Liver (tissue), 8 donors: ENCODE measurements at regions not wholly inside any gene's neighbourhood (a gene's known extent, or its start where the extent isn't known, plus 50 kb on each side); places are given as distances from the start of the nearest gene placed in this dataset.

Source experiments
- DNase-seq: peaks from one replicate; pipeline ENCODE4 v3.0.0-alpha.2; 2017; ENCODE audit warnings: low spot score
- H3K27ac ChIP-seq, 2 donors: one replicate each; pipeline ENCODE4 v1.7.0; 2013; ENCODE audit warnings: inconsistent platforms in 2 of 2, low read length in 2 of 2, control low read depth in 1 of 2, low read depth in 1 of 2, mild to moderate bottlenecking in 1 of 2
- H3K27me3 ChIP-seq, 4 donors: one replicate each; pipeline versions ENCODE4 v1.6.1 to v1.7.0; 2013; ENCODE audit warnings: low read length in 3 of 4, inconsistent platforms in 1 of 4, mild to moderate bottlenecking in 1 of 4, moderate library complexity in 1 of 4; ENCODE audit not compliant: control insufficient read depth in 4 of 4, insufficient read depth in 4 of 4
- H3K36me3 ChIP-seq, 4 donors: one replicate each; pipeline versions ENCODE4 v1.6.1 to v1.7.0; 2013; ENCODE audit warnings: low read length in 3 of 4, mild to moderate bottlenecking in 3 of 4, low read depth in 1 of 4, moderate library complexity in 1 of 4; ENCODE audit not compliant: control insufficient read depth in 4 of 4, insufficient read depth in 3 of 4
- H3K4me1 ChIP-seq, 4 donors: one replicate each; pipeline versions ENCODE4 v1.6.1 to v1.7.0; 2013; ENCODE audit warnings: low read length in 3 of 4, mild to moderate bottlenecking in 3 of 4, moderate library complexity in 1 of 4; ENCODE audit not compliant: control insufficient read depth in 4 of 4, insufficient read depth in 4 of 4
- H3K4me3 ChIP-seq, 3 donors: one replicate each; pipeline versions ENCODE4 v1.6.1 to v1.7.0; 2013; ENCODE audit warnings: low read length in 3 of 3, control low read depth in 1 of 3, low read depth in 1 of 3, mild to moderate bottlenecking in 1 of 3
- H3K9ac ChIP-seq, 2 donors: one replicate each; pipeline ENCODE4 v1.7.0; 2013; ENCODE audit warnings: low read length in 2 of 2, mild to moderate bottlenecking in 2 of 2, moderate library complexity in 2 of 2, control low read depth in 1 of 2, low read depth in 1 of 2
- H3K9me3 ChIP-seq, 4 donors: one replicate each; pipeline versions ENCODE4 v1.6.1 to v1.7.0; 2013; ENCODE audit warnings: low read length in 3 of 4; ENCODE audit not compliant: control insufficient read depth in 4 of 4
- EGR1 ChIP-seq, 2 donors: IDR thresholded peaks; 2 replicates each; pipeline ENCODE4 v1.6.1; 2016 to 2018; ENCODE audit warnings: antibody characterized with exemption in 2 of 2, low read depth in 2 of 2
- FOXA1 ChIP-seq: IDR thresholded peaks from 2 replicates; pipeline ENCODE4 v1.6.1; 2016; ENCODE audit warnings: antibody characterized with exemption
- FOXA2 ChIP-seq: IDR thresholded peaks from 2 replicates; pipeline ENCODE4 v1.6.1; 2016; ENCODE audit warnings: antibody characterized with exemption
- GABPA ChIP-seq, 2 donors: IDR thresholded peaks in 1 of 2; conservative IDR thresholded peaks in 1 of 2; 2 replicates each; pipeline ENCODE4 v1.6.1; 2016; ENCODE audit warnings: antibody characterized with exemption in 2 of 2, mild to moderate bottlenecking in 1 of 2, moderate library complexity in 1 of 2
- HNF4A ChIP-seq, 2 donors: conservative IDR thresholded peaks; 2 replicates each; pipeline ENCODE4 v1.6.1; 2016; ENCODE audit warnings: antibody characterized with exemption in 2 of 2, mild to moderate bottlenecking in 2 of 2
- HNF4G ChIP-seq: IDR thresholded peaks from 2 replicates; pipeline ENCODE4 v1.6.1; 2016; ENCODE audit warnings: antibody characterized with exemption
- JUND ChIP-seq, 2 donors: IDR thresholded peaks; 2 replicates each; pipeline ENCODE4 v1.6.1; 2016; ENCODE audit warnings: antibody characterized with exemption in 2 of 2
- NR2F2 ChIP-seq: IDR thresholded peaks from 2 replicates; pipeline ENCODE4 v1.6.1; 2016; ENCODE audit warnings: antibody characterized with exemption
- RAD21 ChIP-seq, 2 donors: IDR thresholded peaks; 2 replicates each; pipeline ENCODE4 v1.6.1; 2016; ENCODE audit warnings: antibody characterized with exemption in 2 of 2, mild to moderate bottlenecking in 2 of 2
- RXRA ChIP-seq, 2 donors: IDR thresholded peaks; 2 replicates each; pipeline ENCODE4 v1.6.1; 2017 to 2018; ENCODE audit warnings: antibody characterized with exemption in 2 of 2, mild to moderate bottlenecking in 1 of 2
- SP1 ChIP-seq: IDR thresholded peaks from 2 replicates; pipeline ENCODE4 v1.6.1; 2018; ENCODE audit warnings: antibody characterized with exemption, mild to moderate bottlenecking
- TAF1 ChIP-seq: conservative IDR thresholded peaks from 2 replicates; pipeline ENCODE4 v1.6.1; 2016; ENCODE audit warnings: antibody characterized with exemption, mild to moderate bottlenecking
- YY1 ChIP-seq: IDR thresholded peaks from 2 replicates; pipeline ENCODE4 v1.6.1; 2016; ENCODE audit warnings: antibody characterized with exemption, mild to moderate bottlenecking
- WGBS: extraction: QIAGEN DNeasy Blood & Tissue Kit; methylation state at CpG from one replicate; pipeline ENCODE4 v1.1.7; 2013; 5-methylcytosine and 5-hydroxymethylcytosine counted together
- TF ChIP-seq, protein P1 (sequence below): IDR thresholded peaks from 2 replicates; pipeline ENCODE4 v1.6.1; 2016; ENCODE audit warnings: antibody characterized with exemption
- TF ChIP-seq, protein P2 (sequence below): IDR thresholded peaks from 2 replicates; pipeline ENCODE4 v1.6.1; 2016; ENCODE audit warnings: antibody characterized with exemption
- TF ChIP-seq, protein P3 (sequence below): IDR thresholded peaks from 2 replicates; pipeline ENCODE4 v1.6.1; 2016; ENCODE audit warnings: antibody characterized with exemption, mild to moderate bottlenecking
- TF ChIP-seq, protein P4 (sequence below): fragments of 150-350 bp; IDR thresholded peaks from 2 replicates; pipeline ENCODE4 v1.5.1; 2017; ENCODE audit warnings: improper control_type of control experiment, low read depth, low read length; ENCODE audit not compliant: missing input control
- TF ChIP-seq, protein P5 (sequence below): IDR thresholded peaks from 2 replicates; pipeline ENCODE4 v1.6.1; 2016; ENCODE audit warnings: antibody characterized with exemption
- donor health status: healthy.
- donor health status: healthy.
- donor health status: healthy.
- donor health status: healthy.
- donor health status: healthy.

DNA sequence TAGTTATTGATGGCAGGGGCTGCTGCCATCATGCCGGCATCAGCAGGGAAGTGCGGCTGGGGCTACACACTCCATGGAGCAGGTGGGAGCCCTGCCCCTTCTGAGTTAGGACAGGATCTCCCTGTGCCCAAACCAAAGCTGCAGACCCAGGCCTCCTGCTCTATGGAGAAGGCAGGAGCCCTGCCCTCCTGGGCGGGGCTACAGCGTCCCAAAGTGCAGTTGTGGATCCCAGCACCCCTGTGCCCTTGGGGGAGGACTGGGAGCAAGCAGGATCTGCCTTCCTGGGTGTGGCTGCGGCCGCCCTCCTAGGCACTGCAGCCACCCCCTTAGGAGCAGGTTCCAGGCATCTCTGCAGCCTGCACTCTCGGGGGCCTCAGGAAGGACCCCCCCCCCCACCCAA is 1392.4 kb upstream of the SLC39A10 start:
- no peak overlapping the region for H3K27ac ChIP-seq
- no peaks in the 10 kb centered on the region for H3K27me3 ChIP-seq
- H3K9me3 ChIP-seq = no peaks in the 10 kb centered on the region
- 84% methylated on average over 7 of the region's 7 CpGs for WGBS
- H3K36me3 ChIP-seq = no peaks in the 10 kb centered on the region
- no peak overlapping the region for H3K4me3 ChIP-seq
- TF ChIP-seq, protein P1, sequence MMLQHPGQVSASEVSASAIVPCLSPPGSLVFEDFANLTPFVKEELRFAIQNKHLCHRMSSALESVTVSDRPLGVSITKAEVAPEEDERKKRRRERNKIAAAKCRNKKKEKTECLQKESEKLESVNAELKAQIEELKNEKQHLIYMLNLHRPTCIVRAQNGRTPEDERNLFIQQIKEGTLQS = no peak
- no peak for TF ChIP-seq FOXA2
- TF ChIP-seq RXRA (IDR thresholded peaks at IDR 0.05) = no peak
- TF ChIP-seq RAD21 (IDR thresholded peaks at IDR 0.05) = no peak
- TF ChIP-seq FOXA1 = no peak
- no peak for TF ChIP-seq EGR1 (IDR thresholded peaks at IDR 0.05; ENCODE audit: low read depth in 2 of 2)
- TF ChIP-seq, protein P2, sequence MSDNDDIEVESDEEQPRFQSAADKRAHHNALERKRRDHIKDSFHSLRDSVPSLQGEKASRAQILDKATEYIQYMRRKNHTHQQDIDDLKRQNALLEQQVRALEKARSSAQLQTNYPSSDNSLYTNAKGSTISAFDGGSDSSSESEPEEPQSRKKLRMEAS = no peak
- no peak for TF ChIP-seq JUND (IDR thresholded peaks at IDR 0.05)
- no peak for TF ChIP-seq YY1
- TF ChIP-seq TAF1 = no peak
- no peak for TF ChIP-seq GABPA (IDR thresholded peaks at IDR 0.05 in 1 of 2, conservative IDR thresholded peaks at IDR 0.05 in 1 of 2)
- TF ChIP-seq NR2F2 = no peak
- no peak for TF ChIP-seq HNF4A (conservative IDR thresholded peaks at IDR 0.05)
- TF ChIP-seq HNF4G = no peak
- TF ChIP-seq, protein P3, sequence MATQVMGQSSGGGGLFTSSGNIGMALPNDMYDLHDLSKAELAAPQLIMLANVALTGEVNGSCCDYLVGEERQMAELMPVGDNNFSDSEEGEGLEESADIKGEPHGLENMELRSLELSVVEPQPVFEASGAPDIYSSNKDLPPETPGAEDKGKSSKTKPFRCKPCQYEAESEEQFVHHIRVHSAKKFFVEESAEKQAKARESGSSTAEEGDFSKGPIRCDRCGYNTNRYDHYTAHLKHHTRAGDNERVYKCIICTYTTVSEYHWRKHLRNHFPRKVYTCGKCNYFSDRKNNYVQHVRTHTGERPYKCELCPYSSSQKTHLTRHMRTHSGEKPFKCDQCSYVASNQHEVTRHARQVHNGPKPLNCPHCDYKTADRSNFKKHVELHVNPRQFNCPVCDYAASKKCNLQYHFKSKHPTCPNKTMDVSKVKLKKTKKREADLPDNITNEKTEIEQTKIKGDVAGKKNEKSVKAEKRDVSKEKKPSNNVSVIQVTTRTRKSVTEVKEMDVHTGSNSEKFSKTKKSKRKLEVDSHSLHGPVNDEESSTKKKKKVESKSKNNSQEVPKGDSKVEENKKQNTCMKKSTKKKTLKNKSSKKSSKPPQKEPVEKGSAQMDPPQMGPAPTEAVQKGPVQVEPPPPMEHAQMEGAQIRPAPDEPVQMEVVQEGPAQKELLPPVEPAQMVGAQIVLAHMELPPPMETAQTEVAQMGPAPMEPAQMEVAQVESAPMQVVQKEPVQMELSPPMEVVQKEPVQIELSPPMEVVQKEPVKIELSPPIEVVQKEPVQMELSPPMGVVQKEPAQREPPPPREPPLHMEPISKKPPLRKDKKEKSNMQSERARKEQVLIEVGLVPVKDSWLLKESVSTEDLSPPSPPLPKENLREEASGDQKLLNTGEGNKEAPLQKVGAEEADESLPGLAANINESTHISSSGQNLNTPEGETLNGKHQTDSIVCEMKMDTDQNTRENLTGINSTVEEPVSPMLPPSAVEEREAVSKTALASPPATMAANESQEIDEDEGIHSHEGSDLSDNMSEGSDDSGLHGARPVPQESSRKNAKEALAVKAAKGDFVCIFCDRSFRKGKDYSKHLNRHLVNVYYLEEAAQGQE = no peak
- TF ChIP-seq, protein P4, sequence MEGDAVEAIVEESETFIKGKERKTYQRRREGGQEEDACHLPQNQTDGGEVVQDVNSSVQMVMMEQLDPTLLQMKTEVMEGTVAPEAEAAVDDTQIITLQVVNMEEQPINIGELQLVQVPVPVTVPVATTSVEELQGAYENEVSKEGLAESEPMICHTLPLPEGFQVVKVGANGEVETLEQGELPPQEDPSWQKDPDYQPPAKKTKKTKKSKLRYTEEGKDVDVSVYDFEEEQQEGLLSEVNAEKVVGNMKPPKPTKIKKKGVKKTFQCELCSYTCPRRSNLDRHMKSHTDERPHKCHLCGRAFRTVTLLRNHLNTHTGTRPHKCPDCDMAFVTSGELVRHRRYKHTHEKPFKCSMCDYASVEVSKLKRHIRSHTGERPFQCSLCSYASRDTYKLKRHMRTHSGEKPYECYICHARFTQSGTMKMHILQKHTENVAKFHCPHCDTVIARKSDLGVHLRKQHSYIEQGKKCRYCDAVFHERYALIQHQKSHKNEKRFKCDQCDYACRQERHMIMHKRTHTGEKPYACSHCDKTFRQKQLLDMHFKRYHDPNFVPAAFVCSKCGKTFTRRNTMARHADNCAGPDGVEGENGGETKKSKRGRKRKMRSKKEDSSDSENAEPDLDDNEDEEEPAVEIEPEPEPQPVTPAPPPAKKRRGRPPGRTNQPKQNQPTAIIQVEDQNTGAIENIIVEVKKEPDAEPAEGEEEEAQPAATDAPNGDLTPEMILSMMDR = no peak
- no peak for TF ChIP-seq SP1
- TF ChIP-seq, protein P5, sequence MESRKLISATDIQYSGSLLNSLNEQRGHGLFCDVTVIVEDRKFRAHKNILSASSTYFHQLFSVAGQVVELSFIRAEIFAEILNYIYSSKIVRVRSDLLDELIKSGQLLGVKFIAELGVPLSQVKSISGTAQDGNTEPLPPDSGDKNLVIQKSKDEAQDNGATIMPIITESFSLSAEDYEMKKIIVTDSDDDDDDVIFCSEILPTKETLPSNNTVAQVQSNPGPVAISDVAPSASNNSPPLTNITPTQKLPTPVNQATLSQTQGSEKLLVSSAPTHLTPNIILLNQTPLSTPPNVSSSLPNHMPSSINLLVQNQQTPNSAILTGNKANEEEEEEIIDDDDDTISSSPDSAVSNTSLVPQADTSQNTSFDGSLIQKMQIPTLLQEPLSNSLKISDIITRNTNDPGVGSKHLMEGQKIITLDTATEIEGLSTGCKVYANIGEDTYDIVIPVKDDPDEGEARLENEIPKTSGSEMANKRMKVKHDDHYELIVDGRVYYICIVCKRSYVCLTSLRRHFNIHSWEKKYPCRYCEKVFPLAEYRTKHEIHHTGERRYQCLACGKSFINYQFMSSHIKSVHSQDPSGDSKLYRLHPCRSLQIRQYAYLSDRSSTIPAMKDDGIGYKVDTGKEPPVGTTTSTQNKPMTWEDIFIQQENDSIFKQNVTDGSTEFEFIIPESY = no peak
- H3K4me1 ChIP-seq = no peaks in the 10 kb centered on the region
- no peak overlapping the region for H3K9ac ChIP-seq
- DNase-seq = no peak
